ENCODE measurements at regions not wholly inside any gene's neighbourhood (a gene's known extent, or its start where the extent isn't known, plus 50 kb on each side); places are given as distances from the start of the nearest gene placed in this dataset.
"Not testable (repeated sequence)": the region's sequence is repeated elsewhere in the genome, so short reads cannot be mapped to it uniquely, and the experiment has no call there.

DNA sequence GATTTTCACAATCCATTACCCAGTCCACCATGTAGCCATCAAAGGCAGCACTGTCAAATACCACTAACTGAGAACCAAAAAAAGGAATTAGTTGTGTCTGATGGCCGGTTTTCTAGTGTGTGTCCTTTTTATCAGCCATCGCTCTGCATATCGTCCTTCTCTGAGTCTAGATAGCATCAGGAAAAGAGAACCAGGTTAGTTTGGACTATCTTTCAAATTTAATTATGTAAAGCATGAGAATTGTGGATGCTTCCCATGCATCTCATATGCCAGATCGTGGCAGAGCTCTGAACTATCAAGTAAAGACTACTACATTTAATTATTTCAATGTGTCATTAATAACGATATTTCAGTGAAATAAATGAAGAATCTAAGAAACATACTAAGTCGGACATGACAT lies 691.9 kb downstream of the FAM181B start:
- no peaks in the 10 kb centered on the region for H3K79me2 ChIP-seq (ENCODE audit: control insufficient read depth, low read length)
- TF ChIP-seq CTCF (IDR thresholded peaks at IDR 0.05; ENCODE audit: low read depth, low read length, poor library complexity, severe bottlenecking) (no peak), EZH2phosphoT487 (IDR thresholded peaks at IDR 0.05; ENCODE audit: borderline replicate concordance, low read length) (no peak)
- H3K4me3 ChIP-seq (ENCODE audit: low read length), result no peak overlapping the region
- H3K9me3 ChIP-seq (ENCODE audit: control insufficient read depth, insufficient read depth, low read length), result peaks cover 2% of the 10 kb centered on the region; the same call in 1 of the 2 replicates
- H3K27me3 ChIP-seq (ENCODE audit: control insufficient read depth, low read length), result no peaks in the 10 kb centered on the region
- H4K20me1 ChIP-seq (ENCODE audit: control insufficient read depth, insufficient read depth, low read depth, low read length), result no peaks in the 10 kb centered on the region
- H3K4me2 ChIP-seq (ENCODE audit: low read length), result no peak overlapping the region
- no peaks in the 10 kb centered on the region for H3F3A ChIP-seq (ENCODE audit: control insufficient read depth, insufficient read depth)
- no peak overlapping the region for H3K27ac ChIP-seq (ENCODE audit: low read depth, low read length)
- no peaks in the 10 kb centered on the region for H3K4me1 ChIP-seq (ENCODE audit: control insufficient read depth, low read length)
- H3K36me3 ChIP-seq (ENCODE audit: control insufficient read depth, low read length), result no peaks in the 10 kb centered on the region
- no peaks in the 10 kb centered on the region for H3K9me2 ChIP-seq (replicated peaks; ENCODE audit: control insufficient read depth, low read length)

DNA sequence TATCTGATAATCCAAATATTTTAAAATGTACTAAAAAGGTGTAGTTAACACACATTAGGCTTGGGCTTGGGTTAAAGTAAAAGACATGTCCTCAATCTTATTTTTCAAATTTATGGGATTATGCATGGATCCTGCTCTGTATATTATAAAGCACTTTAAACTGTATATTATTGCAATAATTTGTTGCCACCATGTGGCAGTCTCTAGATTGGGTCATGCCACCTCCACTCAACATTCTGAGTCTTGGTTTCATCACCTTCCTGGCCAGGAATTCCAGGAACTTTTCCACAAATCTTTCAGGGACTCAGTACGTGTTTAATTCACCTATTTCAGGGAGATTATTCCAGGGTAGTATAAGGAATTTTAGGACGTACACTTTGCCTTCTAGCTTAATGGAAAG lies 695.5 kb downstream of the FAM181B start:
- TF ChIP-seq EZH2phosphoT487 (IDR thresholded peaks at IDR 0.05; ENCODE audit: borderline replicate concordance, low read length) (no peak), CTCF (IDR thresholded peaks at IDR 0.05; ENCODE audit: low read depth, low read length, poor library complexity, severe bottlenecking) (peak; percentile 7)
- H3K27me3 ChIP-seq (ENCODE audit: control insufficient read depth, low read length), result no peaks in the 10 kb centered on the region
- no peak overlapping the region for H3K4me3 ChIP-seq (ENCODE audit: low read length)
- H3K27ac ChIP-seq (ENCODE audit: low read depth, low read length), result no peak overlapping the region
- no peaks in the 10 kb centered on the region for H3K9me2 ChIP-seq (replicated peaks; ENCODE audit: control insufficient read depth, low read length)
- H3F3A ChIP-seq (ENCODE audit: control insufficient read depth, insufficient read depth), result no peaks in the 10 kb centered on the region
- H3K36me3 ChIP-seq (ENCODE audit: control insufficient read depth, low read length), result no peaks in the 10 kb centered on the region
- H3K79me2 ChIP-seq (ENCODE audit: control insufficient read depth, low read length), result no peaks in the 10 kb centered on the region
- no peaks in the 10 kb centered on the region for H4K20me1 ChIP-seq (ENCODE audit: control insufficient read depth, insufficient read depth, low read depth, low read length)
- H3K4me1 ChIP-seq (ENCODE audit: control insufficient read depth, low read length), result no peaks in the 10 kb centered on the region
- no peaks in the 10 kb centered on the region for H3K9me3 ChIP-seq (ENCODE audit: control insufficient read depth, insufficient read depth, low read length)
- no peak overlapping the region for H3K4me2 ChIP-seq (ENCODE audit: low read length)

GRCh38 chr11:82034527-82034926 lies 699.1 kb downstream of the FAM181B start:
- H3K9me2 ChIP-seq (replicated peaks; ENCODE audit: control insufficient read depth, low read length), result no peaks in the 10 kb centered on the region
- no peak overlapping the region for H3K27ac ChIP-seq (ENCODE audit: low read depth, low read length)
- no peaks in the 10 kb centered on the region for H3K79me2 ChIP-seq (ENCODE audit: control insufficient read depth, low read length)
- H4K20me1 ChIP-seq (ENCODE audit: control insufficient read depth, insufficient read depth, low read depth, low read length), result no peaks in the 10 kb centered on the region
- no peak overlapping the region for H3K4me2 ChIP-seq (ENCODE audit: low read length)
- H3F3A ChIP-seq (ENCODE audit: control insufficient read depth, insufficient read depth), result no peaks in the 10 kb centered on the region
- no peaks in the 10 kb centered on the region for H3K36me3 ChIP-seq (ENCODE audit: control insufficient read depth, low read length)
- H3K27me3 ChIP-seq (ENCODE audit: control insufficient read depth, low read length), result no peaks in the 10 kb centered on the region
- H3K9me3 ChIP-seq (ENCODE audit: control insufficient read depth, insufficient read depth, low read length), result no peaks in the 10 kb centered on the region
- H3K4me1 ChIP-seq (ENCODE audit: control insufficient read depth, low read length), result no peaks in the 10 kb centered on the region
- H3K4me3 ChIP-seq (ENCODE audit: low read length), result no peak overlapping the region
- no peak for TF ChIP-seq EZH2phosphoT487 (IDR thresholded peaks at IDR 0.05; ENCODE audit: borderline replicate concordance, low read length)

DNA sequence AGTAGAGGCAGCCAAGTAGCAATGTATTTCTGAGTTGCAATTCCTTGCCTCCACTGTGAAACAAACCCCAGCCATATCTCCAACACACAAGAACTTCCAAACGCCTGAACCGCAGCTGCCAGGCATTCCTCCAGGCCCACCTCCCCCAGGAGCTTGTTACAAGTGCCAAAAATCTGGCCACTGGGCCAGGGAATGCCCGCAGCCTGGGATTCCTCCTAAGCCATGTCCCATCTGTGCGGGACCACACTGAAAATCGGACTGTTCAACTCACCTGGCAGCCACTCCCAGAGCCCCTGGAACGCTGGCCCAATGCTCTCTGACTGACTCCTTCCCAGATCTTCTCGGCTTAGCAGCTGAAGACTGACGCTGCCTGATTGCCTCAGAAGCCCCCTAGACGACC lies 706.3 kb downstream of the FAM181B start:
- H4K20me1 ChIP-seq (ENCODE audit: control insufficient read depth, insufficient read depth, low read depth, low read length); H3F3A ChIP-seq (ENCODE audit: control insufficient read depth, insufficient read depth); H3K36me3 ChIP-seq (ENCODE audit: control insufficient read depth, low read length); H3K4me3 ChIP-seq (ENCODE audit: low read length); H3K4me1 ChIP-seq (ENCODE audit: control insufficient read depth, low read length); H3K79me2 ChIP-seq (ENCODE audit: control insufficient read depth, low read length); H3K27me3 ChIP-seq (ENCODE audit: control insufficient read depth, low read length); H3K9me3 ChIP-seq (ENCODE audit: control insufficient read depth, insufficient read depth, low read length); H3K9me2 ChIP-seq (replicated peaks; ENCODE audit: control insufficient read depth, low read length); H3K27ac ChIP-seq (ENCODE audit: low read depth, low read length); H3K4me2 ChIP-seq (ENCODE audit: low read length): not testable (repeated sequence)
